ENCODE measurements at regions not wholly inside any gene's neighbourhood (a gene's known extent, or its start where the extent isn't known, plus 50 kb on each side); places are given as distances from the start of the nearest gene placed in this dataset.
"Not testable (repeated sequence)": the region's sequence is repeated elsewhere in the genome, so short reads cannot be mapped to it uniquely, and the experiment has no call there.

DNA sequence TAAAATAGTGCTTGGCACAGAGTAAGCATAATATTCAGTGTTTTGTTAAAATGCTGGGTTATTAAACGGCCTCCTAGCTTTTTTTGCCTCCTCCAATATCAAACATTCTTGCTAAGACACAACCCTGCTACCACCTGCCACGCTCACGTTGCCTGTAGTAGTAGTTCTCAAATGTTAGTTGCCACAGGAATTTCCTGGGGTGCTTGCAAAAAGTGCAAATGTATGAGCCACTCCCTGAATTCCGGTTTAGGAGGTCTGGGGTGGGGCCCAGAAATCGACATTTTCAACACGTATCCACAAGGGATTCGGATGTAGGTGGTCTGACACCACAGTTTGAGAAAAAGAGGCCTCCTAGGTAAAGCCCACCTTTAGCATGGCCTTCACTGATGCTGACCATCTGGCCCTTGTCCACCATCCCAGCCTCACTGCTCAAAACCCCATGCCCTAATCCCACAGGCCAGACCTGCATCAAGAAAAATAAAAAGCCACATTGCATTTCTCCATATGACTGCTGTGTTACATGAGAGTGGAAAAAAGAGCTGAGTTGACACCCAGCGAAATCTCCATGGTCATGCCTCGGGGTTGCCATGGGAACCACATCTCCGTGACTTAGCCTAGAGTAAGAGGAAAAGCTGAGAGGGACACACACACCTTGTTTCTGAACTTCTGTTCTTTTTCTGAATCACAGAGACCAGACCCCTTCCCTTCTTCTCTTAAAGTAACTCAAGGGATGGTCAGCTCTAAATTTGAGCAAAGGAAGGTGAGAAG is 116.4 kb upstream of the HES1 start:
- no peak for DNase-seq (ENCODE audit: low read depth)

DNA sequence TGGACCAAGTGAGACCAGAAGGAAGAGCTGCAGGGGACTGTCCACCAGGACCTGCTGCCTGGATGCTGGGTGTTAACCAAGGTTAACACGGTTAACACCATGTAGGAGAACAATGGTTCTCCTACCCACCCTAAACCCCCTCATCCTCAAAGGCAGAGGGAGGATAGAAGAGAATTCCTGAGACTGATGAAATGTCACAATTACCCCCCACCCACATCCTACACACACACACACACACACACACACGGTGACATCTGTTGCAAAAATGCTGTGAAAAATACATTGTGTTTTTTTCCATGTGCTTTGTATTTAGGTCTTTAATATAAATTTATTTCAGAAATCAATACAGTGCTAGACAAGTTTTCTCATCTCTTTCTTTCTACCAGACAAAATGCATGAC is 113.9 kb upstream of the HES1 start:
- no peak for DNase-seq (ENCODE audit: low read depth)

DNA sequence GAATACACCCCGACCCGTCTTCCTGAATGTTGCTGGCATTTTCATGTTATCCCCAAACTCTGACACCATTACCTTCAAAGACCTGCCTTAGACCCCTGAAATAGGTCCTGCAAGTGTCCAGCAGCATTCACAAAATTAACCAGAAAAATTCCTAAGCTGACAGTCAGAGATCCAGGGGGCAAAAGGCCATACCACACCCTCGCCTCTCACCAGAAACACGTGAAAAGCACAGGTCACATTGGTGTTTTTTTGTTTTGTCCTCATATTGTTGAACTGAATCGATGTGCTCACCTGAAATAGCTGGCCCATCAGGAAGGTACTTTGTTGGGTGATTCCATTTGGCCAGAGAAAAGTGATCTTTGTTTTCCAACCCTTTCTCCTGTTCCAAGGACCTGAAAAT is 113.1 kb upstream of the HES1 start:
- DNase-seq (ENCODE audit: low read depth), result no peak

DNA sequence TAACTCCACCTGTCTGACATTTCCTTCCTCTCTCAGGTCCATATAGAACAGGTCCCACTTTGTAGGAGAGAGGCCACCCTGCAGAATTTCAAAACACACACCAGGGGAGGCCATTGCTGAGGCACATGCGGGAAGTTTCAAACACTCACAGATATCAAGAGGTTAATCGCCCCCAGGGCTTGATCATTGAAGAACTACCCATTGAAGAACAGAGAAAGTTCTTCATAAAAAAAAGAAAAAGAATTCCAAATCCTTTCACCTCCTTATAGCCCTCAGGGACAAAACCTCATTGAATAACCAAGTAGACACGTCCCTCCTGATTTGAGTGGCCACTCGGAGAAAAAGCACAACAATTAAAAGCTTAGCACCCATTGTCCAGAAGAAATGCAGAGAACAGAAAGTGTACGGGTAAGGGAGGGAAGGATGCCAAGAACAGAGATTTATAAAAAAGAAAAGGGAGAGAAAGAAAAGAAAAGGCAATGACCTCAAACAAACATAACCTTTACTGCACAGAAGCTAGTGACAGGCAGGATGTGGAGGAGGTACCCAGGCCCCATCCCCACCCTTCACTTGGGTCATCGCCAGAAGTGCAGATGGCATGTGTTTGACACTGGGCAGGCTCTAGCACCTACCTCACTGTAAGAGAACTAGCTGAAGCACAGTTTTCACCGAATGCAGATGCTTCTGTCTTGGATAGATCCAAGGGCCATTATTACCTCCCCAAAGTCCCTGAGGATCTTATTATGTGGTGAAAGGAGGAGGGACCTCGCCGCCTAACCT is 112.3 kb upstream of the HES1 start:
- DNase-seq (ENCODE audit: low read depth), result no peak

DNA sequence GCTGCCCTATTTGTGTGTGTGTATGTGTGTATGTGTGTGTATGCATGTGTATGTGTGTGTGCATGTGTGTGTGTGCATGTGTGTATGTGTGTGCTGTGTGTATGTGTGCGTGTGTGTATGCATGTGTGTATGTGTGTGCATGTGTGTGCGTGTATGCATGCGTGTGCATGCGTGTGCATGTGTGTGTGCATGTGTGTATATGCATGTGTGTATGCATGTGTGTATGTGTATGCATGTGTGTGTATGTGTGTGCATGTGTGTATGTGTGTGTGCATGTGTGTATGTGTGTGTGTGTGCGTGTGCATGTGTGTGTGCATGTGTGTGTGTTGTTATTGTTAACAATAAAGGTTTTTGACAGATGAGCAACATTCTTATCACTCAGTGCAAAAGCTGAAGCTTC is 110.8 kb upstream of the HES1 start:
- DNase-seq (ENCODE audit: low read depth), result no peak

DNA sequence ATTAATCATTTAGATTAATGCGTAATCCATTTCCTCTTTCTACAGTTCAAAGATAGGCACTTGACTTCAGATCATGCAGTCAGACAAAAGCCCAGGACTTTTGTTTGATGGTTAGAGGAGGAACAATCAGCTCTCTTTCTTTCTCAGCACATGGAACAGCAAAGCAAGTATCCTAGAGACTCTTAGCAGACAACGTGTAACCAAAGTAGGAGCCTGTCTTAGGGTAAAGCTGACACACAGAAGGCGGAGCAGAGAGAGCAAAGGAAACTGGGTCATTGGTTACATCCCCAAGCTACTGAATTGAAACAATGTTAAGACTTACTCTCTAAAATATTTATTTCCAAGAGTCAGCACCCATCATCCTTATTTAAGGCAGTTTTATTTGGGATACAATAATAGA is 110.0 kb upstream of the HES1 start:
- DNase-seq (ENCODE audit: low read depth), result no peak

DNA sequence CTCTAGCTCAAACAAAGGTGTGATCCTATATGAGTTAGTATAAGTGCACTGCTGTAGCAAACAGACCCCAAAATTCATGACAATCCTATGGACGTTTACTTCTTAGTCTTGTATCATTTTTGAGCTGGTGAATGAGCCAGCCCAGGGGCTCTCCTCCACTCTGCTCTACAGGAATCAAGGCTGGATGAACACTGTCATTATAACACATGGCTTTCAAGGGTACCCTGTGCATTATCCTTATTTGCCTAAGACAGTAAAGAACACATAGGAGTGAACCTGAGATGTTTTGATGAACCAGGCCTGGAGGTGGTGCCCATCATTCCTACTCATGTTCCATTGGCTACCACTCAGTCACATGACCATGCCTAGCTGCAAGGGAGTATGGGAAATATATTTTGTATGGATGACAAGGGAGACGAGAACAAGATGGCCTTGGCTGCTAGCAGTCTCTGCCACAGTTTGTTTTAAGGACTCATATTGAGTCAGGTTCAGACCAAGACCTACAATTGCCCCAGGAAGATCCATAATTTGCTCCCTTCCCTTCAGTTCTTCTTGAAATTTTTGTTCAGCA is 107.4 kb upstream of the HES1 start:
- DNase-seq (ENCODE audit: low read depth), result no peak

DNA sequence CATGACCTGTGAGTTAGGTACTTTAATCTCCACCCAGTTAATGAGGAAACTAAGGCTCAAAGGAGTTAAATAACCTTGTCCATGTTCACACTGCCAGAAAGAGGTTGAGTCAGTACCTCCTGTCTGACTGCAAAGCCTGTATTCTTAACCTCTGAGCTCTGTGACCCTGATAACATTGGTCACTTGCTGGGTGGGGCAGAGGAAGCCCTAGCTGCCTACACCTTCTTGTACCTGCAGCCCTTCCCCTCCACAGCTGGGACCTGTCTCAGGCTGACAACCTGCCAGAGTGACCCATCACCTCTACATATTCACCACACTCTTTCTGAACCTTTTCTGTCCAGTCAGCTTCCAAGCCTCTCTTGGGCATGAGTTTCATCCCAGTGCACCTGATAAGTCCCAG is 106.1 kb upstream of the HES1 start:
- no peak for DNase-seq (ENCODE audit: low read depth)

DNA sequence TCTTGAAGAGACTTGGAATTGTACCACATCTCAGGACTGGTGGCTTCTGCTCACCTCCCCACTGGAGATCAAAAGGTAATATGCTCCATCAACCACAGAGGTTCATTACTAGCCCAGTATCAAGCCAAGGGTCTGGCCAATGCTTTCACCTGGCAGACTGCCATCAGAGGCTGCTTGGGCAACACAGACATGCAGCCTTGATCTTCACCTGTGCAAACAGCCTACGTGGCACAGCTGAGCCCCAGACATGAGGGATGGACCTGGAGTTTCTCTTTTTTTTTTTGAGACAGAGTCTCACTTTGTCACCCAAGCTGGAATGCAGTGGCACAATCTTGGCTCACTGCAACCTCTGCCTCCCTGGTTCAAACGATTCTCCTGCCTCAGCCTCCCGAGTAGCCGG is 105.6 kb upstream of the HES1 start:
- DNase-seq (ENCODE audit: low read depth), result no peak

DNA sequence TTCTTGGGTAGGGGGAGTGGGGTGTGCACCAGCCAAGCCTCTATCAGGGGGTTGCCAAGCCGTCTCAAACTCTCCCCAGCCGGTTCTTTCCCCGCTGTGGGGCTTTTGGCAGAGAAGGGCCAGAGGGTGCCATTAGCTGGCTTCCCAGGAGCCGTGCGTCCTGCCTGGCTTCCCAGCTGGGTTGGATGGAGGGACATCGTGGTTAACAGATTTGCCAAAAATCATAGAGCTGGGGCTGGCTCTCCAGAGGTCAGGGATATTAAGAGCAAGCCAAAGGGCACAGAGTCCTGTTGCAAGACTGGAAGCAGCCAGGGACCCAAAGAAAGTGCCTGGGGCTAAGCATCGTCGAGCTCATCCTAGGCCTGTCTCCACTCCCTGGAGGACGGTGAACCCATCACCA is 104.6 kb upstream of the HES1 start:
- DNase-seq (ENCODE audit: low read depth), result no peak

DNA sequence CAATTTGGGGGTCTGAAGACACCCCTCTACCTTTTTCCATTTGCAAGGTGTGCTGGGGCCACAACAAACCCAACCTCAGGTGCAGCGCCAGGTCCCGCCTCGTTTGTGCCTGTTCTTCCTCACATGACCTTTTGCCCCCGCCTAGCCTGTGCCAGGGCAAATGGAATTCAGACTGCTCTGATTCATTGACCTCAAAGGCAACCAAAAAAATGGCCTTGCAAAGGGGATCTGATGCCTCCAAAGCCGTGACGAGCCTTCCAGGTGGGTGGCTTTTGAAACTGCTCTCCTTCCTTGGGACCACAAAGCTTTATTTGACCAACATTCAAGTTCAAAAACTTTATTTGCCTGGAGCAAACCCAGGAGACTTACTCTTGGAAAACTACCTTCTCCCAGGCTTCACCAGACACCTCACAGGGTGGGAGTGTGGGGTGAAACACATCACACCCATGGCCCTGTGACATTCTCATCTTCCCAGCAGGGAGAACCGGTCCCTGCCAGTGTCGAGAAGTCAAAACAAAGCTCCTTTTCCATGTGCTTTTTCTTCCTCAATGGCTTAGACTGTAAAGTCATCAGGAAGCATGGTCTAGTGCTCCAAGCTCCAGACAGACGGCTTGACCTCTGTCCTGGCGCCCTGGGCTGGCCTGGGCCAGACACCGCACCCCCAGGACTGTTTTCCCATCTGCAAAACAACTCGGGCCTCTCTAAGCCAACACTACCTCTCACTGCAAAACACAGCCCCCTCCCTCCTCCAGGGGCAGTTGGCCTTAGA is 103.9 kb upstream of the HES1 start:
- DNase-seq (ENCODE audit: low read depth), result no peak

DNA sequence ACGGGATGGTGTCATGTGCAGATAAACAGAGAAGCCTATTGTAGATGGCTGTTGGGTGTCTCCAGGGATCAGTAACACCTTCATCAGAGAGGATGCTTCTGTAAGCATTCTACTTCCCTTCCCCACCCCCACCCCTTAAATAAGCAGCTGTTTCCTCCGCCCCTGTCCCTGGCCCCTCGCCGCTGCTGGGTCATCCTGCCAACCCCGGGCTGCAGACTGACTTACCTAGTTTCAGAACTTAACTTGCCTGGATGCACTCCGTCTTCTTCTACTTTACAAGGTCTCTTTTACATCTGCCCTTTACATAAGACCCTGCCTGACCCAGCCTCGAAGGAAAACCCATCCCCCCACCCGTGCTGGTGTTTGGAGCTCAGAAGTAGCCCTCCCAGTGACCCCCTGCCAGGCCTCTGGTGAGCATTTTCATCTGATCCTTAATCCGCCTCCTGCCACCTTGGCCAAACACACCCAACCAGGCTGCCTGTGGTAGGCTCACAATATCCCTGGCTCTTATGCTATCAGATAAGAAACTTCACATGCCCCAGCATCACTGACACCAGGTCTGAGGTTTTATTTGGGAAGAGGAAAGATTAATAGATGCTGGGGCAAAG is 103.0 kb upstream of the HES1 start:
- DNase-seq (ENCODE audit: low read depth), result no peak

DNA sequence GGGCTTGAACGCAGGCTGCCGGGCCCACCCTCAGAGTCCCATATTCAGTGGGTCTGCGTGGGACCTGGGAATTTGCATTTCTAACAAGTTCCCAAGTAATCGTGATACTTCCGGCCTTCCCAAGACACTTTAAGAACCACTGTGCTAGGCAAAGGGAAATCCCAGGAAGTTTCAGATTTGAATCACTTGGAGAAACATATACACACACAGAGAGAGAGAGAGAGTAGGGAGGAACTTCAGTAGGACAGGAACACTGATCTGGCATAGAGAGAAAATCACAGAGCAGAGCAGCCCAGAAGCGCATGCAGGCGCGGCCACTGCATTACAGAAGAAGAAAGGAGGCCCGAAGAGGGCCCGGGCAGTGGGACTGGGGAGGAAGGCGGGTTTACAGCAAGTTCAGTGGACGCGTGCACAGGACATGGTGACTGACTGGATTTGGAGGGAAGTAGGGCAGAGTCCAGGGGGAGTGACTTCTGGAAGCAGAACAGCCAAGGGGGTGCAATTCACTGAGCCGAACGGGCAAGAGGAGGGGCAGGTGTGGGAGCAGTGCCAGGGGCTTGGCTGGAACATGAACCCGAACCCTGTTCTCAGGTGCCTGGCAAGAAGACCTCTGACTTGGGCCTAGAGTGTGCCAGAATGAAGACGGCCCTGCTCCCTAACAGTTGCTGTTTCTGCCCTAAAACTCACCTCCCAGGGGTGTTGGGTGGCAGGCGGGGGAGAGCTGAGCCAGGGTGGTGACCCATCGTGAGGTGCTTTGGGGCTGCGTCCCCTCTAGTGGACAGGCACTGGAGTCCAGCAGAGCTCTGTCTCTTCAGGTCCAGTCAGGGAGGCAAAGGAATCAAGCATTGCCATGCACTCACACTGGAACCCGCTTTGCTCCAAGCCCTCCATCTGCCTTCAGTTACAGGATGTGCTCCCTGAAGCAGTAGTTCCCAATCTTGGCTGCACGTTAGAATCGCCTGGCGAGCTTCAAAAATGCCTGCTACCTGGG is 101.3 kb upstream of the HES1 start:
- DNase-seq (ENCODE audit: low read depth), result no peak

DNA sequence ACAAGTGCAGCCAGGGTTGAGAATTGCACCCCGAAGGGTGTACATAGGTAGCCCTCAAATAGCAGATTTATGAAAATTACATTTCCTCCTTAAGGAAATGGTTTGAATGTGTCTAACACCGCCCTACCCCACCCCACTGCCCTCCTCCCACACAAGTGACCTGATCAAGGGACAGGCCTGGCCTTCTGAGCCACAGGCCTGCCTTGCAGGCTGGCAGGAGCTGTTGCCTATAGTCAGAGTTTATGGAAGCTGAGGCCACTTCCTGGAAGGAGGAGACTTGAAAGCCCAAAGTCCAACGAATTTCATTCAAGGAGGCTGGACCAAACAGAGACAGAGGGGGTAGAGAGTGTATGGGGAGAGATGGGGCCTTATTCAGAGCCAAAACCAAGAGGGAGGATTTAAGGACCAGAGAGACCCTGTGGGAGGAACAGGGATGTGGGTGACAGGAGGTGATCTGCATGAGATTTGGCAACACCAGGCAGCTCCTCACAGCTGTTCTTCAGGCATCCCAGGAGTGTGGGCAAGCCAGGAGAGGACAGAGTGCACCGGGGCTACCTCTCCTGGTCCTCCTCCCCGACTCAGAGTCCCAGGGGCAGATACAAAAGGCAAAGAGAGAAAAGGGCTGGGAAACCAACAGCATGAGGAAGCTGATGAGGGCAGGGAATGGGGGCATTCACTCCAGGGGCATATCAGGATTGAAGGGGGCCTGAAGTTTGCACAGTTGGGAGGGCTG is 100.4 kb upstream of the HES1 start:
- no peak for DNase-seq (ENCODE audit: low read depth)

DNA sequence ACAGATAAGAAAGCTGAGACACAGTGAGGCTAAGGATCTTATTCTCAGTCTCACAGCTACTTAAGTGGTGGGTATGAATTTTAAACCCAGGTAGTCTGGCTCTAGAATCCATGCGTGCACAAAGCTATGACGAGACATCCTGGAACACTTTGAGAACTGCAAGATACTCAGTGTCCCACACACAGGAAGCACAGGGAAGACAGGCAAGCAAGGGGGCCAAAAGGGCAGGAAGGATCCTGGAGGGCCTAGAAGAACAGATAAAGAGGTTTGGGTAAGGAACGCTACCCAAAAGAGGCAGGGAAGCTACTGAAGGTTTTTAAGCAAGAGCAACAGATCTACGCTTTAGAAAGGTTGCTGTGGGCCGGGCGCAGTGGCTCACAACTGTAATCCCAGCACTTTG is 99.1 kb upstream of the HES1 start:
- DNase-seq (ENCODE audit: low read depth), result no peak

DNA sequence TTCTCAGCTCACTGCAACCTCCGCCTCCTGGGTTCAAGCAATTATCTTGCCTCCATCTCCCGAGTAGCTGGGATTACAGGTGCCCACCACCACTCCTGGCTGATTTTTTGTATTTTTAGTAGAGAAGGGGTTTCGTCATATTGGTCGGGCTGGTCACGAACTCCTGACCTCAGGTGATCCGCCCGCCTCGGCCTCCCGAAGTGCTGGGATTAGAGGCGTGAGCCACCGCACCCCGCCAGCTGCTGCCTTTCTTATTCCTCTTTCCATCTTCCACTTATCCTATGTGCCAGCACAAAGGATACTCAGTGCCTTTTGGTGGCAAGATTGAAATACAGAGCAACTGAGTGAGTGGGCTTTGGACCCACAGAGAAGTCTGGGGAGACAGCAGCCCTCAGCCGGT is 97.6 kb upstream of the HES1 start:
- not testable (repeated sequence) for DNase-seq (ENCODE audit: low read depth)

DNA sequence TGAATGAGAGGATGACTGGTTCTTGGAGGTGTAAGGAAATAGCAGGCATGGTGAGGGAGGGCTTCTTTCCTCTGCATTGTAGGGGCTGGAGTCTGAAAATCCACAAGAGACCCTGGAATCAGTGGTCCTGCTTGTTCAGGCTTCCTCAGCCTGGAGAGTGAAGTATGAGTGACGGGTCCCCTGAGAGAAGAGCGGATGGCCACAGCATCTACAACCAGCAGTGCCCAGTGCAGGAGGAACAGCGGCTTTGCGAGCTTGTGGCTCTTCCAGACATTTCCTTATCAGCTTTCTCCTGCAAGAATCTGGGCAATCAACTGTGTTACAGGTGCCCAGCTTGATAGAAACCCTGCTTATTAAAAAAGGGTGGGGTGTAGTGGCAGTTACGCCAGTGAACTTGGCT is 97.0 kb upstream of the HES1 start:
- no peak for DNase-seq (ENCODE audit: low read depth)

DNA sequence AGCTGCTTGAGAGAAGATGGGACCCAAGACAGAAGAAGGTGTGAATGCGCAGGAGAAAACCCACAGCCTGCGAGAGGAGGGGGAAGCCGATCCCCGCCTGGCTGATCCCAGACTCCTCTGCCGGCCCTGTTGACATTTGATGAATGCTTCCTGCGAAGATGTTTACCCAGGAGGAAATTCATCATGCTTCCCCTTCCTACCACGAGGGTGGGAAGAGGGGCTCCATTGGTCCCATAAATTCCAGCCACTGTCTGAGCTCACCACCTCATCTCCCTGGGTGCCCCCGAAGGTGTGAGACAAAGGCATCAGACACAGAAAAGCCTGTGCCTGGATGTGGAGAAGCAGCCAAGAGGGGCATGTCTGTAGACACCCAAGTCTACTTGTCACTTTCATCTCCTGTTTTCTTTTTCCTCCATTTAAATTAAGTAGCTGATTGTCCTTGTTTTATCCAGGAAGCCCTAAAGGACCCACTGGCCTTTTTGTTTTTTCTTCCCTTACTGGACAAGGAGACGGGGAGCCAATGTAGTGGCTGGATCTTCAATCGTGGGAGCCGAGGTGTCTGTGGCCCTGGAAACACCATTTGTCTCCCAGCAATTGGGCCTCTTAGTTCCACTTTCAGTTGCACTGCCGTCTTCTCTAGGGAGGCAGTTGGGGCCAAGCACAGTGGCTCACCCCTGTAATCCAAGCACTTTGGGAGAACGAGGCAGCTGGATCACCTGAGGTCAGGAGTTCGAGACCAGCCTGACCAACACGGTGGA is 95.3 kb upstream of the HES1 start:
- no peak for DNase-seq (ENCODE audit: low read depth)

DNA sequence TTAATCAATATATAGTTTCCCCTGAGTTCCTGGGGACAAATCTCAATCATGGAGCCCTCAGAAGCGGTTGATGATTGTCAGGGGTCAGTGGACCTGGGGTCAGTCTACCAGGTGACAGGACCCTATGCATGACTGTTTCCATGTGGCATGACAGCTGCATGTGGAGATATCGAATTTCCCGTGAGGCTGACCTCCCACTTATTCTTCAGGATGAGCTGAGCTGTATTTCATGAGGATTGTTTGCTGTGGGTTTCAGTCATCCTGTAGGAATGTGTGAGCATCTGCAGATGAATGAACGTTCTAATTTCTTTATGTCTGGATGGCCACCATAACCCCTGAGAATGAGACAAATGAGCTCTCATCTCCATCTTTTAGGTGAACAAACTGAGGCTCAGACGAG is 93.0 kb upstream of the HES1 start:
- DNase-seq (ENCODE audit: low read depth), result no peak

DNA sequence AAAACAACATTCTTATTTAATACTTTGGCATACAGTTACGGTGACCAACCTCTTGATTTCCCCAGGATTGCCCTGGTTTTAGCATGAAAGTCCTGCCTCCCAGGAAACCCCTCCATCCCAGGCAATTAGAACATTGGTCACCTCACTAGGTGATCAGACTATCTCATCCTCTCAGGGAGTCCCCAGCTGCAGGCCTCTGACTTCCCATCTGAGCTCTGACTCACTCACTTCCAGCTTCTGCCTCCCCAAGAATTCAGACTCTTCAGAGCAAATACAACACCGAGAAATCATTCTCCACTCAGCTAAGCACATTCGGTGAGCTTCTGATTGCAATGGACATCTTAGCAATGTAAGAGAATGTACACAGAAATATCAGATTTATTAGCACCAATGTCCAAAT is 92.4 kb upstream of the HES1 start:
- DNase-seq (ENCODE audit: low read depth), result no peak

Data from activated T-helper 1 cell treated with Interleukin-2 at 50 U/mL for 16 hours (primary cell).